Astrocyte of the spinal cord (primary cell): ENCODE measurements at regions not wholly inside any gene's neighbourhood (a gene's known extent, or its start where the extent isn't known, plus 50 kb on each side); places are given as distances from the start of the nearest gene placed in this dataset.
"Not testable (repeated sequence)": the region's sequence is repeated elsewhere in the genome, so short reads cannot be mapped to it uniquely, and the experiment has no call there.

Experiments
- DNase-seq: peaks from one replicate; pipeline ENCODE4 v3.0.0; 2011; ENCODE audit warnings: low read depth, low spot score
- H3K4me3 ChIP-seq: 2 replicates; pipeline ENCODE4 v1.5.1; 2011; ENCODE audit warnings: low read depth, mild to moderate bottlenecking, low read length, moderate library complexity
- in situ Hi-C: cut with HindIII; loops from 2 replicates; pipeline ENCODE4 v1.10.0; 2017; ENCODE audit warnings: low sequenced_read_pairs
- TF ChIP-seq, protein P1 (sequence below): IDR thresholded peaks from 2 replicates; pipeline ENCODE4 v1.5.1; 2012; ENCODE audit warnings: low read depth, mild to moderate bottlenecking, low read length, inconsistent platforms

DNA sequence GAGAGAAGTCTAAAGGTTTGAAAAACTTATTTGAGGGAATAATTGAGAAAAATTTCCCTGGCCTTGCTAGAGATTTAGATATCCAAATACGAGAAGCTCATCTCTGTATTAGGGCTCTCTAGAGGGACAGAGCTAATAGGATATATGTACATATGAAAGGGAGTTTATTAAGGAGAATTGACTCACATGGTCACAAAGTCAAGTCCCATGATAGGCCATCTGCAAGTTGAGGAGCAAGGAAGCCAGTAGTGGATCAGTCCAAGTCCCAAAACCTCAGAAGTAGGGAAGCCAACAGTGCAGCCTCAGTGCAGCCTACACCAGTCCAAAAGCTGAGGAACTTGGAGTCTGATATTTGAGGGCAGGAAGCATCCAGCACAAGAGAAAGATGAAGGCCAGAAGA is 126.7 kb downstream of the PJA2 start:
- DNase-seq, H3K4me3 ChIP-seq, in situ Hi-C loops: not testable (repeated sequence)

DNA sequence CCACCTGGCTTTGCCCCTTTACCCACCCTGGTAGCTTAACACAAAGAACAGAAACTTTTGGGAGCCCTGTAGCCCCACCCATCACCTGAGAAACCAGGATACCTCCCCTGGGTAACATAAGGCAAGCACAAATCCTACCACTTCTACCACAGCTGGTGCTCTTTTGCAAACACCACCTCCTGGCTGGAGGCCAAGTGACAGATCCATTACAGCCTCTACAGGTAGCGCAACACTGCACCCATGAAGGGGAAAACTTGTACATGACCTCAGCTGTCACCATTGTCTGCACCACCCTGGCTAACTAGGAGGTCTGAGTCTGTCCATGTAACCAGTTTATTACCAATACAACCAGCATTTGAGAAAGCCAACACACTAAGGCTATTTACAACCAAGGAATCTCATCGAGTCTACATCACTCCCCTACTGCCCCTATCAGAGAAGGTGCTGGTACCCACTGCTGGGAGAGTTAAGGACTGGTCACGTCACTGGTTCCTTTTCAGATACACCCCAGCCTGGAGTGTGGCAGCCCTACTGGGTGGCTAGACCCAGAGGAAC is 128.6 kb downstream of the PJA2 start:
- TF ChIP-seq, protein P1, sequence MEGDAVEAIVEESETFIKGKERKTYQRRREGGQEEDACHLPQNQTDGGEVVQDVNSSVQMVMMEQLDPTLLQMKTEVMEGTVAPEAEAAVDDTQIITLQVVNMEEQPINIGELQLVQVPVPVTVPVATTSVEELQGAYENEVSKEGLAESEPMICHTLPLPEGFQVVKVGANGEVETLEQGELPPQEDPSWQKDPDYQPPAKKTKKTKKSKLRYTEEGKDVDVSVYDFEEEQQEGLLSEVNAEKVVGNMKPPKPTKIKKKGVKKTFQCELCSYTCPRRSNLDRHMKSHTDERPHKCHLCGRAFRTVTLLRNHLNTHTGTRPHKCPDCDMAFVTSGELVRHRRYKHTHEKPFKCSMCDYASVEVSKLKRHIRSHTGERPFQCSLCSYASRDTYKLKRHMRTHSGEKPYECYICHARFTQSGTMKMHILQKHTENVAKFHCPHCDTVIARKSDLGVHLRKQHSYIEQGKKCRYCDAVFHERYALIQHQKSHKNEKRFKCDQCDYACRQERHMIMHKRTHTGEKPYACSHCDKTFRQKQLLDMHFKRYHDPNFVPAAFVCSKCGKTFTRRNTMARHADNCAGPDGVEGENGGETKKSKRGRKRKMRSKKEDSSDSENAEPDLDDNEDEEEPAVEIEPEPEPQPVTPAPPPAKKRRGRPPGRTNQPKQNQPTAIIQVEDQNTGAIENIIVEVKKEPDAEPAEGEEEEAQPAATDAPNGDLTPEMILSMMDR = no peak
- in situ Hi-C loops = no loop called here

DNA sequence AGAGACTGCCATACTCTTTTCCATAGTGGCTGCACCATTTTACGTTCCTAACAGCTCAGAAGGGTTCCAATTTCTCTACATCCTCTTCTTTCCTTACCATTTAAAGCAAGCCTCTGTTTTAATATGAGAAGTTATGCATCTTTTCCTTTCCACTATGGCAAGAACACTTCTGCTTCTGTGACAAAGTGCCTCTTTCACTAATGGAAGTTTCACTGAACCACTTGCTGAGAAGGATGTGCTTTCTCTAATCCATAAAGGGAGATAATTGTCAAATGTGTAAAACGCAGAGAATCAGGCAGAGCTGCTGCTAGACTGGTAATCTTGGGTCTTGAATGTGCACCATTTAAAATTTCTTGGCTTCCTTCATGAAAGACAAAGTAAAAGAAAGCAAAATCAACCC is 131.6 kb downstream of the PJA2 start:
- in situ Hi-C loops = no loop called here
- H3K4me3 ChIP-seq = no peak overlapping the region
- TF ChIP-seq, protein P1 = no peak
- DNase-seq = no peak

More for the DNA sequence above, 128.6 kb downstream of the PJA2 start:
- DNase-seq = no peak
- no peak overlapping the region for H3K4me3 ChIP-seq

DNA sequence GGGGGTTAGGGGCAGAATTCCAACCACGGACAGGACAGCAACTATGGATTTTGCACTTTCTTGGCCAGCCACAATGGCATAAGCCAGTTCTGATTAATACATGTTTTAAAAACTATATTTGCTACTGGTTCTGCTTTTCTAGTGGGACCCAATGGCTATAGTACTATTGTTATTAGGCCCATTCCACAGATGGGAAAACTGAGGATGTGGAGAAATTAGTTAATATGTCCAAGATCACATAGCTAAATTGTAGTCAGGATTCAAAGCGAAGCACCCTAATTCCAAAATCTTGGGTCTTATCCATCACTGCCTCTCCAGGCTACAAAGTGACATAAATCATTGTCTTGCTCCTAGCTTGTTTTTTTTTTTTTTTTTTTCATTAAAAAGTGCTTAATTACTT is 133.9 kb downstream of the PJA2 start:
- in situ Hi-C loops = no loop called here
- DNase-seq = no peak
- no peak overlapping the region for H3K4me3 ChIP-seq
- TF ChIP-seq, protein P1 = no peak

DNA sequence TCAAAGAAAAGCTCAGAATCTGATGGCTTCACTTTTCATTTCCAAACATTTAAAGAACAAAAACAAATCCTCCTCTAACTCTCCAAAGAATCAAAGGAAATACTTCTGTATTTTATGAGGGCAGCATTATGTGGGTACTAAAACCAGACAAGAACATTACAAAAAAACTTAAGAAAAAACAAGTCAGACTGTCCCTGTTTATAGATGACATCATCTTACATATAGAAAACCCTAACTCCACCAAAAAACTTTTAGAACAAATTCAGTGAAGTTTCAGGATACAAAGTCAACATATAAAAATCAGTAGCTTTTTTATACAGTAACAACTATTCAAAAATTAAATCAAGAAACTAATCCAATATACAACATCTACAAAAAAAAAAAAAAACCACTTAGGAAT is 136.2 kb downstream of the PJA2 start:
- TF ChIP-seq, protein P1 = no peak
- in situ Hi-C loops = no loop called here
- DNase-seq = no peak
- H3K4me3 ChIP-seq = no peak overlapping the region

DNA sequence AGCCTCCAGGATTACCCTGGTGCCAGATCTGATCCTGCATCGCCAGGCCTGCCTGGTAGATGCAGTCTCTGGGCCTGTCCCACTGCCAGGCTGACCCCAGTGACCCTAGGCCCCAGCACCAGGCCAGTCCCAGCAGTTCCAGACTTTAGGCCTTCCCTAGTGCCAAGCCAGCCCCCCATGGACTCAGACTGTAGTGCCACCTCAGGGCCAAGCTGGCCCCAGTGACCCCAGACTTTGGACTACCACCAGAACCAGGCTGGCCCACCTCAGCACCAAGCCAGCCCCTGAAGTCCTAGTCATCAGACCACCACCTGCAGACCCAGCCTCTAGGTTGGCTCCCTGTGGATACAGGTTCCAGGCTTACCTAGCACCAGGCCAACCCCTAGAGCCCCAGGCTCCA is 142.5 kb downstream of the PJA2 start:
- TF ChIP-seq, protein P1 = no peak
- no peak overlapping the region for H3K4me3 ChIP-seq
- in situ Hi-C loops = no loop called here
- DNase-seq = no peak

DNA sequence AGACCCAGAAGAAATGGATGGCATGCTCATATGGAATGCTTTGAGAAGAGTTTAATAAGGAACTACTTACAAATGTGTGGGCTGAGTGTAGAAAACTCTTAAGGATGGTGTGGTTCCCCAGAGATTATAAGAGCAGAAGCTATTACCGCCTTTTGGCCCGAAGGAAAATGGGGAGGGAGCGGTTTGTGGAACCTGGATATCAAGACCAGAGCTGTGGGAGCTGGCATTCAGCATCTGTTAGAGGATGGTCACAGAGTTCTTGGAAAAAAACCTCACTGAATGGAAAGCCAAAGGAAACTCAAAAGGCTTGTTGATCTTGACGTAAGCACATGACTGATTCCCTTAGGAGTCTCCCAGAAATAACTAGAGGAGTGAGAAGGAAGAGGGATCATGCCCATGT is 151.0 kb downstream of the PJA2 start:
- in situ Hi-C loops = no loop called here
- no peak for DNase-seq
- TF ChIP-seq, protein P1 = no peak
- H3K4me3 ChIP-seq = no peak overlapping the region
